Caki2 (cell line): ENCODE measurements at regions not wholly inside any gene's neighbourhood (a gene's known extent, or its start where the extent isn't known, plus 50 kb on each side); places are given as distances from the start of the nearest gene placed in this dataset.

Source experiments
- DNase-seq: peaks from one replicate; pipeline ENCODE4 v3.0.0-alpha.2; 2015; ENCODE audit warnings: low read depth
- in situ Hi-C: cut with HindIII; loops from 2 replicates; pipeline ENCODE4 v1.10.0; 2016; ENCODE audit warnings: low sequenced_read_pairs, low pct_unique_long_range_greater_than_20kb, mixed read lengths

GRCh38 chr1:79594121-79594698 lies 587.7 kb upstream of the ADGRL4 start:
- no peak for DNase-seq
- in situ Hi-C loops, result no loop called here

- in situ Hi-C loops, result no loop called here
Observed at GRCh38 chr1:79592707-79593106, 586.2 kb upstream of the ADGRL4 start.

GRCh38 chr1:79588719-79589118 lies 582.2 kb upstream of the ADGRL4 start:
- in situ Hi-C loops, result no loop called here
- DNase-seq, result no peak

More at GRCh38 chr1:79592707-79593106, 586.2 kb upstream of the ADGRL4 start:
- DNase-seq, result no peak

- in situ Hi-C loops, result no loop called here
- DNase-seq, result no peak
Observed at GRCh38 chr1:79587229-79587628, 580.7 kb upstream of the ADGRL4 start.

- no peak for DNase-seq
- in situ Hi-C loops, result no loop called here
Observed at GRCh38 chr1:79585801-79586200, 579.3 kb upstream of the ADGRL4 start.

GRCh38 chr1:79575424-79575823 lies 568.9 kb upstream of the ADGRL4 start:
- DNase-seq, result no peak
- in situ Hi-C loops, result no loop called here

- in situ Hi-C loops, result no loop called here
- no peak for DNase-seq
Observed at GRCh38 chr1:79568411-79568810, 561.9 kb upstream of the ADGRL4 start.

- DNase-seq, result no peak
- in situ Hi-C loops, result no loop called here
Observed at GRCh38 chr1:79561521-79561978, 555.0 kb upstream of the ADGRL4 start.

GRCh38 chr1:79556189-79556588 lies 549.7 kb upstream of the ADGRL4 start:
- no peak for DNase-seq

GRCh38 chr1:79554688-79555087 lies 548.2 kb upstream of the ADGRL4 start:
- DNase-seq, result no peak
- in situ Hi-C loops, result no loop called here

More at GRCh38 chr1:79556189-79556588, 549.7 kb upstream of the ADGRL4 start:
- in situ Hi-C loops, result no loop called here

GRCh38 chr1:79551321-79551720 lies 544.8 kb upstream of the ADGRL4 start:
- in situ Hi-C loops, result no loop called here
- no peak for DNase-seq

GRCh38 chr1:79550402-79550801 lies 543.9 kb upstream of the ADGRL4 start:
- in situ Hi-C loops, result no loop called here

GRCh38 chr1:79549201-79549600 lies 542.7 kb upstream of the ADGRL4 start:
- DNase-seq, result no peak
- in situ Hi-C loops, result no loop called here

More at GRCh38 chr1:79550402-79550801, 543.9 kb upstream of the ADGRL4 start:
- DNase-seq, result no peak

- DNase-seq, result no peak
- in situ Hi-C loops, result no loop called here
Observed at GRCh38 chr1:79547514-79547913, 541.0 kb upstream of the ADGRL4 start.

- DNase-seq, result no peak
- in situ Hi-C loops, result no loop called here
Observed at GRCh38 chr1:79543394-79543793, 536.9 kb upstream of the ADGRL4 start.

- DNase-seq, result no peak
Observed at GRCh38 chr1:79539001-79539400, 532.5 kb upstream of the ADGRL4 start.

GRCh38 chr1:79532555-79532954 lies 526.0 kb upstream of the ADGRL4 start:
- no peak for DNase-seq
- in situ Hi-C loops, result no loop called here

More at GRCh38 chr1:79539001-79539400, 532.5 kb upstream of the ADGRL4 start:
- in situ Hi-C loops, result no loop called here

GRCh38 chr1:79531790-79532189 lies 525.3 kb upstream of the ADGRL4 start:
- DNase-seq, result no peak
- in situ Hi-C loops, result no loop called here

- no peak for DNase-seq
- in situ Hi-C loops, result no loop called here
Observed at GRCh38 chr1:79530476-79530875, 523.9 kb upstream of the ADGRL4 start.

- no peak for DNase-seq
- in situ Hi-C loops, result no loop called here
Observed at GRCh38 chr1:79530055-79530454, 523.5 kb upstream of the ADGRL4 start.
